Endodermal cell (in vitro differentiated cells): ENCODE measurements at regions not wholly inside any gene's neighbourhood (a gene's known extent, or its start where the extent isn't known, plus 50 kb on each side); places are given as distances from the start of the nearest gene placed in this dataset.

ENCODE experiments used
- DNase-seq: peaks from one replicate; pipeline ENCODE4 v3.0.0-alpha.2; 2017
- H3K27ac ChIP-seq: 2 replicates; pipeline ENCODE4 v1.5.1; 2013; ENCODE audit warnings: mild to moderate bottlenecking, low read depth, low read length, moderate library complexity
- H3K27me3 ChIP-seq: 2 replicates; pipeline ENCODE4 v1.6.1; 2013; ENCODE audit warnings: mild to moderate bottlenecking, low read length, moderate library complexity; ENCODE audit not compliant: insufficient read depth, control insufficient read depth, poor library complexity, severe bottlenecking
- H3K36me3 ChIP-seq: 2 replicates; pipeline ENCODE4 v1.7.0; 2013; ENCODE audit warnings: mild to moderate bottlenecking, low read length, moderate library complexity; ENCODE audit not compliant: control insufficient read depth, insufficient read depth
- H3K4me1 ChIP-seq: one replicate; pipeline ENCODE4 v1.7.0; 2013; ENCODE audit warnings: low read length; ENCODE audit not compliant: control insufficient read depth, insufficient read depth
- H3K4me3 ChIP-seq: 2 replicates; pipeline ENCODE4 v1.5.1; 2013; ENCODE audit warnings: mild to moderate bottlenecking, low read length, moderate library complexity
- H3K9ac ChIP-seq: 2 replicates; pipeline ENCODE4 v1.6.1; 2013; ENCODE audit warnings: mild to moderate bottlenecking, low read length, moderate library complexity; ENCODE audit not compliant: poor library complexity, severe bottlenecking; ENCODE audit errors: extremely low read depth
- H3K9me3 ChIP-seq: 2 replicates; pipeline ENCODE4 v1.6.1; 2013; ENCODE audit warnings: mild to moderate bottlenecking, low read length, moderate library complexity; ENCODE audit not compliant: control insufficient read depth
- H3K27ac Mint-ChIP-seq: 2 replicates; pipeline ENCODE4 v1.8.0; 2020; ENCODE audit warnings: mixed read lengths
- H3K27me3 Mint-ChIP-seq: 2 replicates; pipeline ENCODE4 v1.8.0; 2021; ENCODE audit warnings: mild to moderate bottlenecking, mixed read lengths; ENCODE audit not compliant: insufficient read depth
- H3K36me3 Mint-ChIP-seq: 2 replicates; pipeline ENCODE4 v1.8.0; 2020; ENCODE audit warnings: low read depth, mixed read lengths
- H3K4me1 Mint-ChIP-seq: 2 replicates; pipeline ENCODE4 v1.8.0; 2020; ENCODE audit warnings: mixed read lengths
- H3K4me3 Mint-ChIP-seq: 2 replicates; pipeline ENCODE4 v1.8.0; 2020; ENCODE audit warnings: mild to moderate bottlenecking, moderate library complexity, mixed read lengths
- H3K9me3 Mint-ChIP-seq: 2 replicates; pipeline ENCODE4 v1.8.0; 2020; ENCODE audit warnings: mild to moderate bottlenecking, mixed read lengths
- WGBS, 2 experiments: methylation state at CpG; one replicate each; pipeline versions ENCODE4 v1.1.5 to v1.1.7; 2013; ENCODE audit warnings: missing lambda C conversion rate in 2 of 2, mixed read lengths in 1 of 2; ENCODE audit not compliant: insufficient coverage in 1 of 2, insufficient read length in 1 of 2; 5-methylcytosine and 5-hydroxymethylcytosine counted together
- TF ChIP-seq, protein P1 (sequence below): fragments of 200-600 bp; sonication (generic); conservative IDR thresholded peaks from 2 replicates; pipeline ENCODE4 v1.5.0; 2021; ENCODE audit warnings: antibody characterized with exemption, mild to moderate bottlenecking

DNA sequence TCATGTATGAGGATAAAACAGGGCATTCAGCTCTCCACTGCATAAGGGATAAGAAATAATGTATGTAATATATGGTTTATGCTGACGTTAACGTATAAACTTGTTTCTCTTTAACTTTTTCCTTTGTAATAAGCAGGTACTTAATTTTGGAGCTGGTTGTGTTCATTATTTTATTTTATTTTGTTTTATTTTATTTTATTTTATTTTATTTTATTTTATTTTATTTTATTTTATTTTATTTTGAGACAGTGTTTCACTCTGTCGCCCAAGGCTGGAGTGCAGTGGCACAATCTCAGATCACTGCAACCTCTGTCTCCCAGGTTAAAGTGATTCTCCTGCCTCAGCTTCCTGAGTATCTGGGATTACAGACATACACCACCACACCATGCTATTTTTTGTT is 1932.6 kb upstream of the TENM3 start:
- Histone ChIP-seq H3K9ac (no peak overlapping the region), H3K27me3 (no peaks in the 10 kb centered on the region), H3K4me1 (no peaks in the 10 kb centered on the region), H3K4me3 (no peak overlapping the region), H3K9me3 (no peaks in the 10 kb centered on the region), H3K27ac (no peak overlapping the region), H3K36me3 (no peaks in the 10 kb centered on the region)
- no peaks in the 10 kb centered on the region for H3K4me1 Mint-ChIP-seq
- no peaks in the 10 kb centered on the region for H3K9me3 Mint-ChIP-seq
- TF ChIP-seq, protein P1, sequence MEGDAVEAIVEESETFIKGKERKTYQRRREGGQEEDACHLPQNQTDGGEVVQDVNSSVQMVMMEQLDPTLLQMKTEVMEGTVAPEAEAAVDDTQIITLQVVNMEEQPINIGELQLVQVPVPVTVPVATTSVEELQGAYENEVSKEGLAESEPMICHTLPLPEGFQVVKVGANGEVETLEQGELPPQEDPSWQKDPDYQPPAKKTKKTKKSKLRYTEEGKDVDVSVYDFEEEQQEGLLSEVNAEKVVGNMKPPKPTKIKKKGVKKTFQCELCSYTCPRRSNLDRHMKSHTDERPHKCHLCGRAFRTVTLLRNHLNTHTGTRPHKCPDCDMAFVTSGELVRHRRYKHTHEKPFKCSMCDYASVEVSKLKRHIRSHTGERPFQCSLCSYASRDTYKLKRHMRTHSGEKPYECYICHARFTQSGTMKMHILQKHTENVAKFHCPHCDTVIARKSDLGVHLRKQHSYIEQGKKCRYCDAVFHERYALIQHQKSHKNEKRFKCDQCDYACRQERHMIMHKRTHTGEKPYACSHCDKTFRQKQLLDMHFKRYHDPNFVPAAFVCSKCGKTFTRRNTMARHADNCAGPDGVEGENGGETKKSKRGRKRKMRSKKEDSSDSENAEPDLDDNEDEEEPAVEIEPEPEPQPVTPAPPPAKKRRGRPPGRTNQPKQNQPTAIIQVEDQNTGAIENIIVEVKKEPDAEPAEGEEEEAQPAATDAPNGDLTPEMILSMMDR = no peak
- H3K27ac Mint-ChIP-seq = no peak overlapping the region
- no peak for DNase-seq
- H3K36me3 Mint-ChIP-seq = no peaks in the 10 kb centered on the region
- 94% methylated on average over 3 of the region's 3 CpGs; no CpG with 5 or more reads in 1 of the 2 experiments for WGBS, 2 experiments
- H3K4me3 Mint-ChIP-seq = no peak overlapping the region
- no peaks in the 10 kb centered on the region for H3K27me3 Mint-ChIP-seq

DNA sequence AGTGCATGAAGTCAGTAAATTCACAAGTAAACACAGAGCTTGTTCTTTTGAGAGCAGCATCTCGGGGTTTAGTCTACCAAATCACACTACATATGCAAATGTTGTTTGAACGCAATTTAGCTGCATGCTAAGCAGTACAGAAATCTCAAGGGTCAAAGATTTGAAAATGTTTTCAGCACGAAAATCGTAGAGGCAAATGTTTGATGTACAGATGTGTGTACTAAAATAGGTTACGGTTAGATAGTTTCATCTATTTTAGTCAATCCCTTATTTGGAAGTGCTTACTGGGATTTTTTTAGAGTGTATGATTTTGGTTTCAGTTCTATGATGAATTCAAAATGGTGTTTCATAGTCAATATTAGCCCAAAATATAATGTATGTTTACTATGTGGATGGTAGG is 1928.2 kb upstream of the TENM3 start:
- WGBS, 2 experiments = 60 to 70% methylated on average over 3 to 5 of the region's 5 CpGs
- Histone ChIP-seq H3K9ac (no peak overlapping the region), H3K4me3 (no peak overlapping the region), H3K27ac (no peak overlapping the region), H3K4me1 (no peaks in the 10 kb centered on the region), H3K9me3 (no peaks in the 10 kb centered on the region), H3K36me3 (no peaks in the 10 kb centered on the region), H3K27me3 (no peaks in the 10 kb centered on the region)
- Mint-ChIP-seq H3K27ac (no peak overlapping the region), H3K9me3 (no peaks in the 10 kb centered on the region), H3K36me3 (no peaks in the 10 kb centered on the region), H3K4me3 (no peak overlapping the region), H3K27me3 (no peaks in the 10 kb centered on the region), H3K4me1 (no peaks in the 10 kb centered on the region)
- DNase-seq = no peak
- TF ChIP-seq, protein P1 = no peak

DNA sequence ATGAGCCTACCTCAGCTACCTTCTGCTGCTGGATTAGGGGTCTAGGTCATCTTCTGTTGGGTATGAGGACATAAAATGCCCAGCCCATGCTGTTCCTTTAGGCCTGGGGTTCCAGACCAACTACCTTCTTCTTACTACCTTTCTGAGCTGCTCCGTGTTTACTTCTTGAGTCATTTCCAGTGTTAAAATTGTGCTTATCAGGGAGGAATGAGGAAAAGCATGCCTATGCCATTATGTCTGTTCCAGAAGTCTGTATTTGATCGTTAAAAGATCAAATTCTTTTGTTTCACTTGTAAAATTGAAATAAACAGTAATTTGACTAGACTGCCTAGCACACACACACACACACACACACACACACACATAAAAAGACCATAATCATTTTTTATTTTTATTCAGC is 1912.7 kb upstream of the TENM3 start:
- H3K27ac ChIP-seq = no peak overlapping the region
- no peaks in the 10 kb centered on the region for H3K36me3 Mint-ChIP-seq
- no peak overlapping the region for H3K9ac ChIP-seq
- no peak for DNase-seq
- H3K4me1 Mint-ChIP-seq = no peaks in the 10 kb centered on the region
- no peak overlapping the region for H3K4me3 Mint-ChIP-seq
- TF ChIP-seq, protein P1 = no peak
- H3K4me1 ChIP-seq = no peaks in the 10 kb centered on the region
- WGBS, 2 experiments = 97% methylated on average over 2 of the region's 2 CpGs; no CpG with 5 or more reads in 1 of the 2 experiments
- H3K9me3 ChIP-seq = no peaks in the 10 kb centered on the region
- H3K9me3 Mint-ChIP-seq = no peaks in the 10 kb centered on the region
- H3K27ac Mint-ChIP-seq = no peak overlapping the region
- H3K27me3 Mint-ChIP-seq = no peaks in the 10 kb centered on the region
- no peaks in the 10 kb centered on the region for H3K27me3 ChIP-seq
- H3K4me3 ChIP-seq = no peak overlapping the region
- no peaks in the 10 kb centered on the region for H3K36me3 ChIP-seq
